Caco-2 (cell line): ENCODE measurements at regions not wholly inside any gene's neighbourhood (a gene's known extent, or its start where the extent isn't known, plus 50 kb on each side); places are given as distances from the start of the nearest gene placed in this dataset.

Experiments
- BruUV-seq: library from RNA; stranded (reverse); fragments of 400-500 nt; replicated peaks from 2 replicates; lab custom pipeline; 2021; lab: Mats Ljungman, UMichigan
- CTCF ChIA-PET: fragments of 300-600 bp; sonication (Branson Sonifier 250); formaldehyde crosslinking; loops from one replicate; lab custom pipeline; 2022; ENCODE audit warnings: antibody characterized with exemption; lab: Charles Lee
- POLR2A ChIA-PET: fragments of 300-600 bp; sonication (Branson Sonifier 250); formaldehyde crosslinking; loops from one replicate; lab custom pipeline; 2022; ENCODE audit warnings: antibody characterized with exemption; lab: Charles Lee
- DNase-seq, 2 experiments: peaks; one replicate each; pipeline versions ENCODE4 v3.0.0 to v3.0.0-alpha.2; 2020 to 2022
- H3K27me3 ChIP-seq: replicated peaks from 2 replicates; pipeline ENCODE4 v1.6.0; 2011; ENCODE audit warnings: low read length; ENCODE audit not compliant: control insufficient read depth, insufficient read depth
- H3K36me3 ChIP-seq: 2 replicates; pipeline ENCODE4 v1.5.1; 2011; ENCODE audit warnings: low read length; ENCODE audit not compliant: control insufficient read depth, insufficient read depth
- H3K4me1 ChIP-seq: fragments of 250-450 bp; sonication (Bioruptor Pico); 2 replicates; pipeline ENCODE4 v1.5.1; 2020; ENCODE audit warnings: mild to moderate bottlenecking
- H3K4me3 ChIP-seq: 2 replicates; pipeline ENCODE4 v1.5.1; 2011; ENCODE audit warnings: low read depth, mild to moderate bottlenecking, control low read depth, low read length
- H3K9me3 ChIP-seq: fragments of 250-450 bp; sonication (Bioruptor Pico); 2 replicates; pipeline ENCODE4 v1.5.1; 2020; ENCODE audit warnings: mild to moderate bottlenecking, moderate library complexity
- H3K27ac Mint-ChIP-seq: one replicate; pipeline ENCODE4 v1.8.0; 2022; ENCODE audit warnings: mixed read lengths; ENCODE audit not compliant: unreplicated experiment
- H3K27me3 Mint-ChIP-seq: one replicate; pipeline ENCODE4 v1.8.0; 2022; ENCODE audit warnings: mixed read lengths; ENCODE audit not compliant: insufficient read depth, unreplicated experiment
- H3K36me3 Mint-ChIP-seq: one replicate; pipeline ENCODE4 v1.8.0; 2022; ENCODE audit warnings: mild to moderate bottlenecking, mixed read lengths; ENCODE audit not compliant: insufficient read depth, unreplicated experiment
- H3K4me1 Mint-ChIP-seq: one replicate; pipeline ENCODE4 v1.8.0; 2022; ENCODE audit warnings: low read depth, mixed read lengths; ENCODE audit not compliant: unreplicated experiment
- H3K4me3 Mint-ChIP-seq: one replicate; pipeline ENCODE4 v1.8.0; 2022; ENCODE audit warnings: mild to moderate bottlenecking, moderate library complexity, mixed read lengths; ENCODE audit not compliant: unreplicated experiment
- H3K9me3 Mint-ChIP-seq: one replicate; pipeline ENCODE4 v1.8.0; 2022; ENCODE audit warnings: mixed read lengths; ENCODE audit not compliant: unreplicated experiment
- intact Hi-C: fragments of 100-400 bp; cut with micrococcal nuclease; formaldehyde crosslinking; loops from one replicate; pipeline ENCODE4 v1.10.0; 2022; ENCODE audit not compliant: unreplicated experiment
- TF ChIP-seq, protein P1 (sequence below), 2 experiments: fragments of 200-600 bp in 1 of 2; IDR thresholded peaks; 1 replicate in 1 of 2; 2 replicates in 1 of 2; pipeline versions ENCODE4 v1.5.1 to v1.8.0; 2011 to 2022; ENCODE audit warnings: antibody characterized with exemption in 1 of 2, control low read depth in 1 of 2, inconsistent platforms in 1 of 2, low read depth in 1 of 2, low read length in 1 of 2, mild to moderate bottlenecking in 1 of 2, moderate library complexity in 1 of 2; ENCODE audit not compliant: insufficient read depth in 1 of 2, severe bottlenecking in 1 of 2, unreplicated experiment in 1 of 2

- intact Hi-C loops: no loop called here
- ChIA-PET POLR2A (no interaction called here), CTCF (no interaction called here)
- no TSS peak for BruUV-seq
- no peak for DNase-seq
- Mint-ChIP-seq H3K27ac (no peak overlapping the region), H3K4me3 (no peak overlapping the region), H3K36me3 (no peaks in the 10 kb centered on the region), H3K9me3 (no peaks in the 10 kb centered on the region), H3K4me1 (no peaks in the 10 kb centered on the region), H3K27me3 (peaks cover 5% of the 10 kb centered on the region)
- no peaks in the 10 kb centered on the region for H3K9me3 ChIP-seq
- H3K4me1 ChIP-seq: no peaks in the 10 kb centered on the region
- H3K36me3 ChIP-seq: no peaks in the 10 kb centered on the region
- H3K27me3 ChIP-seq: no peaks in the 10 kb centered on the region
- no peak overlapping the region for H3K4me3 ChIP-seq
- TF ChIP-seq, protein P1, sequence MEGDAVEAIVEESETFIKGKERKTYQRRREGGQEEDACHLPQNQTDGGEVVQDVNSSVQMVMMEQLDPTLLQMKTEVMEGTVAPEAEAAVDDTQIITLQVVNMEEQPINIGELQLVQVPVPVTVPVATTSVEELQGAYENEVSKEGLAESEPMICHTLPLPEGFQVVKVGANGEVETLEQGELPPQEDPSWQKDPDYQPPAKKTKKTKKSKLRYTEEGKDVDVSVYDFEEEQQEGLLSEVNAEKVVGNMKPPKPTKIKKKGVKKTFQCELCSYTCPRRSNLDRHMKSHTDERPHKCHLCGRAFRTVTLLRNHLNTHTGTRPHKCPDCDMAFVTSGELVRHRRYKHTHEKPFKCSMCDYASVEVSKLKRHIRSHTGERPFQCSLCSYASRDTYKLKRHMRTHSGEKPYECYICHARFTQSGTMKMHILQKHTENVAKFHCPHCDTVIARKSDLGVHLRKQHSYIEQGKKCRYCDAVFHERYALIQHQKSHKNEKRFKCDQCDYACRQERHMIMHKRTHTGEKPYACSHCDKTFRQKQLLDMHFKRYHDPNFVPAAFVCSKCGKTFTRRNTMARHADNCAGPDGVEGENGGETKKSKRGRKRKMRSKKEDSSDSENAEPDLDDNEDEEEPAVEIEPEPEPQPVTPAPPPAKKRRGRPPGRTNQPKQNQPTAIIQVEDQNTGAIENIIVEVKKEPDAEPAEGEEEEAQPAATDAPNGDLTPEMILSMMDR (IDR thresholded peaks at IDR 0.05; ENCODE audit: insufficient read depth in 1 of 2, low read depth in 1 of 2, low read length in 1 of 2, severe bottlenecking in 1 of 2, unreplicated experiment in 1 of 2): no peak
Measured at GRCh38 chr1:60818969-60819701, 263.2 kb upstream of the NFIA start.

GRCh38 chr1:60813071-60813470 lies 269.3 kb upstream of the NFIA start:
- no peaks in the 10 kb centered on the region for H3K9me3 Mint-ChIP-seq
- peaks cover 8% of the 10 kb centered on the region for H3K27me3 Mint-ChIP-seq
- Histone ChIP-seq H3K9me3 (no peaks in the 10 kb centered on the region), H3K36me3 (no peaks in the 10 kb centered on the region), H3K4me3 (no peak overlapping the region), H3K27me3 (no peaks in the 10 kb centered on the region), H3K4me1 (no peaks in the 10 kb centered on the region)
- TF ChIP-seq, protein P1 (IDR thresholded peaks at IDR 0.05; ENCODE audit: insufficient read depth in 1 of 2, low read depth in 1 of 2, low read length in 1 of 2, severe bottlenecking in 1 of 2, unreplicated experiment in 1 of 2): no peak
- H3K27ac Mint-ChIP-seq: no peak overlapping the region
- no peak overlapping the region for H3K4me3 Mint-ChIP-seq
- ChIA-PET CTCF (no interaction called here), POLR2A (no interaction called here)
- H3K36me3 Mint-ChIP-seq: no peaks in the 10 kb centered on the region
- H3K4me1 Mint-ChIP-seq: no peaks in the 10 kb centered on the region
- DNase-seq: no peak
- BruUV-seq: no TSS peak
- intact Hi-C loops: no loop called here

GRCh38 chr1:60809204-60809980 lies 273.0 kb upstream of the NFIA start:
- POLR2A ChIA-PET: no interaction called here
- Histone ChIP-seq H3K36me3 (no peaks in the 10 kb centered on the region), H3K4me1 (no peaks in the 10 kb centered on the region), H3K27me3 (no peaks in the 10 kb centered on the region), H3K4me3 (no peak overlapping the region), H3K9me3 (no peaks in the 10 kb centered on the region)
- BruUV-seq: no TSS peak
- no peak overlapping the region for H3K27ac Mint-ChIP-seq
- no peaks in the 10 kb centered on the region for H3K4me1 Mint-ChIP-seq
- H3K36me3 Mint-ChIP-seq: no peaks in the 10 kb centered on the region
- CTCF ChIA-PET: no interaction called here
- H3K9me3 Mint-ChIP-seq: no peaks in the 10 kb centered on the region
- TF ChIP-seq, protein P1 (IDR thresholded peaks at IDR 0.05; ENCODE audit: insufficient read depth in 1 of 2, low read depth in 1 of 2, low read length in 1 of 2, severe bottlenecking in 1 of 2, unreplicated experiment in 1 of 2): no peak
- DNase-seq: no peak
- H3K27me3 Mint-ChIP-seq: peaks cover 6% of the 10 kb centered on the region
- intact Hi-C loops: no loop called here
- H3K4me3 Mint-ChIP-seq: no peak overlapping the region
